Activated T-cell treated with anti-CD3 and anti-CD28 coated beads, Interleukin-2, amount 50 U/mL, for 72 hours (primary cell): ENCODE measurements at regions not wholly inside any gene's neighbourhood (a gene's known extent, or its start where the extent isn't known, plus 50 kb on each side); places are given as distances from the start of the nearest gene placed in this dataset.

Source experiments
- ATAC-seq, 2 donors: fragments of 150-1000 bp; cut with Tn5 transposase; replicated peaks in 1 of 2; 2 replicates each; pipeline ENCODE4 v1.10.0; 2021; ENCODE audit warnings: moderate library complexity in 2 of 2, mild to moderate bottlenecking in 1 of 2
- DNase-seq, 2 donors: peaks; one replicate each; pipeline ENCODE4 v3.0.0; 2021 to 2022; ENCODE audit warnings: mixed read lengths in 1 of 2
- H3K27ac Mint-ChIP-seq: one replicate; pipeline ENCODE4 v1.8.0; 2022; ENCODE audit warnings: mild to moderate bottlenecking, moderate library complexity, mixed read lengths
- H3K27me3 Mint-ChIP-seq: one replicate; pipeline ENCODE4 v1.8.0; 2022; ENCODE audit warnings: low read depth, mixed read lengths
- H3K36me3 Mint-ChIP-seq, 2 donors: one replicate each; pipeline ENCODE4 v1.8.0; 2022; ENCODE audit warnings: mixed read lengths in 2 of 2, mild to moderate bottlenecking in 1 of 2; ENCODE audit not compliant: insufficient read depth in 2 of 2
- H3K4me1 Mint-ChIP-seq: one replicate; pipeline ENCODE4 v1.8.0; 2022; ENCODE audit warnings: low read depth, mixed read lengths
- H3K4me3 Mint-ChIP-seq, 2 donors: one replicate each; pipeline ENCODE4 v1.8.0; 2022; ENCODE audit warnings: mild to moderate bottlenecking in 2 of 2, mixed read lengths in 2 of 2, moderate library complexity in 2 of 2
- H3K9me3 Mint-ChIP-seq, 2 donors: one replicate each; pipeline ENCODE4 v1.8.0; 2022; ENCODE audit warnings: mixed read lengths in 2 of 2

GRCh38 chr3:117091676-117092075 is 382.1 kb downstream of the TUSC7 start:
- no peak for ATAC-seq

GRCh38 chr3:117096549-117096948 is 387.0 kb downstream of the TUSC7 start:
- Mint-ChIP-seq H3K27ac (no peak overlapping the region), H3K4me3 (no peak overlapping the region), H3K36me3 (no peaks in the 10 kb centered on the region), H3K9me3 (peaks cover 0 to 2% of the 10 kb centered on the region in 2 donors), H3K4me1 (no peaks in the 10 kb centered on the region), H3K27me3 (no peaks in the 10 kb centered on the region)
- DNase-seq: no peak
- ATAC-seq: no peak

More at GRCh38 chr3:117091676-117092075, 382.1 kb downstream of the TUSC7 start:
- H3K27me3 Mint-ChIP-seq: no peaks in the 10 kb centered on the region
- no peaks in the 10 kb centered on the region for H3K36me3 Mint-ChIP-seq
- no peak for DNase-seq
- no peak overlapping the region for H3K4me3 Mint-ChIP-seq
- no peak overlapping the region for H3K27ac Mint-ChIP-seq
- no peaks in the 10 kb centered on the region for H3K4me1 Mint-ChIP-seq
- peaks cover 10% of the 10 kb centered on the region in 2 donors for H3K9me3 Mint-ChIP-seq

- Mint-ChIP-seq H3K4me1 (no peaks in the 10 kb centered on the region), H3K36me3 (no peaks in the 10 kb centered on the region), H3K9me3 (peaks cover 0 to 2% of the 10 kb centered on the region in 2 donors), H3K27me3 (no peaks in the 10 kb centered on the region), H3K27ac (no peak overlapping the region), H3K4me3 (no peak overlapping the region)
- ATAC-seq: no peak
- DNase-seq: no peak
These were observed 387.8 kb downstream of the TUSC7 start for GRCh38 chr3:117097351-117097750.

GRCh38 chr3:117101697-117102096 is 392.1 kb downstream of the TUSC7 start:
- DNase-seq (no peak), ATAC-seq (no peak)
- Mint-ChIP-seq H3K27me3 (no peaks in the 10 kb centered on the region), H3K36me3 (no peaks in the 10 kb centered on the region), H3K4me3 (no peak overlapping the region), H3K9me3 (peaks cover 2 to 3% of the 10 kb centered on the region in 2 donors), H3K4me1 (no peaks in the 10 kb centered on the region), H3K27ac (no peak overlapping the region)

GRCh38 chr3:117102426-117102825 is 392.8 kb downstream of the TUSC7 start:
- no peaks in the 10 kb centered on the region for H3K36me3 Mint-ChIP-seq
- peaks cover 2 to 3% of the 10 kb centered on the region in 2 donors for H3K9me3 Mint-ChIP-seq
- no peak overlapping the region for H3K27ac Mint-ChIP-seq
- no peaks in the 10 kb centered on the region for H3K27me3 Mint-ChIP-seq
- DNase-seq (no peak), ATAC-seq (no peak)
- no peaks in the 10 kb centered on the region for H3K4me1 Mint-ChIP-seq
- H3K4me3 Mint-ChIP-seq: no peak overlapping the region

GRCh38 chr3:117103675-117104074 is 394.1 kb downstream of the TUSC7 start:
- H3K27ac Mint-ChIP-seq: no peak overlapping the region
- no peaks in the 10 kb centered on the region for H3K36me3 Mint-ChIP-seq
- DNase-seq (no peak), ATAC-seq (no peak)
- H3K4me1 Mint-ChIP-seq: no peaks in the 10 kb centered on the region
- peaks cover 2 to 6% of the 10 kb centered on the region in 2 donors for H3K9me3 Mint-ChIP-seq
- H3K4me3 Mint-ChIP-seq: no peak overlapping the region
- no peaks in the 10 kb centered on the region for H3K27me3 Mint-ChIP-seq

- no peaks in the 10 kb centered on the region for H3K27me3 Mint-ChIP-seq
- ATAC-seq: no peak
- DNase-seq: no peak
- peaks cover 2 to 6% of the 10 kb centered on the region in 2 donors for H3K9me3 Mint-ChIP-seq
- H3K4me1 Mint-ChIP-seq: no peaks in the 10 kb centered on the region
- H3K36me3 Mint-ChIP-seq: no peaks in the 10 kb centered on the region
- no peak overlapping the region for H3K27ac Mint-ChIP-seq
- no peak overlapping the region for H3K4me3 Mint-ChIP-seq
These were observed 394.8 kb downstream of the TUSC7 start for GRCh38 chr3:117104381-117104780.

- Mint-ChIP-seq H3K36me3 (no peaks in the 10 kb centered on the region), H3K4me1 (no peaks in the 10 kb centered on the region), H3K27me3 (no peaks in the 10 kb centered on the region), H3K4me3 (no peak overlapping the region), H3K9me3 (peaks cover 2 to 6% of the 10 kb centered on the region in 2 donors), H3K27ac (no peak overlapping the region)
- ATAC-seq (no peak), DNase-seq (no peak)
These were observed 395.2 kb downstream of the TUSC7 start for GRCh38 chr3:117104792-117105191.

- ATAC-seq (no peak), DNase-seq (no peak)
- H3K9me3 Mint-ChIP-seq: peaks cover 2 to 6% of the 10 kb centered on the region in 2 donors
- H3K4me3 Mint-ChIP-seq: no peak overlapping the region
- no peak overlapping the region for H3K27ac Mint-ChIP-seq
- H3K36me3 Mint-ChIP-seq: no peaks in the 10 kb centered on the region
- H3K27me3 Mint-ChIP-seq: no peaks in the 10 kb centered on the region
- H3K4me1 Mint-ChIP-seq: no peaks in the 10 kb centered on the region
These were observed 396.1 kb downstream of the TUSC7 start for GRCh38 chr3:117105686-117106085.

- ATAC-seq: no peak
These were observed 396.8 kb downstream of the TUSC7 start for GRCh38 chr3:117106396-117106795.

GRCh38 chr3:117107946-117108345 is 398.4 kb downstream of the TUSC7 start:
- Mint-ChIP-seq H3K4me3 (no peak overlapping the region), H3K4me1 (no peaks in the 10 kb centered on the region), H3K9me3 (peaks cover 4 to 8% of the 10 kb centered on the region in 2 donors), H3K36me3 (no peaks in the 10 kb centered on the region), H3K27ac (no peak overlapping the region), H3K27me3 (no peaks in the 10 kb centered on the region)
- DNase-seq (no peak), ATAC-seq (no peak)

More at GRCh38 chr3:117106396-117106795, 396.8 kb downstream of the TUSC7 start:
- no peaks in the 10 kb centered on the region for H3K36me3 Mint-ChIP-seq
- H3K4me1 Mint-ChIP-seq: no peaks in the 10 kb centered on the region
- H3K27ac Mint-ChIP-seq: no peak overlapping the region
- H3K27me3 Mint-ChIP-seq: no peaks in the 10 kb centered on the region
- H3K9me3 Mint-ChIP-seq: peaks cover 2 to 6% of the 10 kb centered on the region in 2 donors
- no peak for DNase-seq
- H3K4me3 Mint-ChIP-seq: no peak overlapping the region

GRCh38 chr3:117109178-117109577 is 399.6 kb downstream of the TUSC7 start:
- Mint-ChIP-seq H3K27me3 (no peaks in the 10 kb centered on the region), H3K9me3 (peaks cover 3 to 5% of the 10 kb centered on the region in 2 donors), H3K4me3 (no peak overlapping the region), H3K27ac (no peak overlapping the region), H3K36me3 (no peaks in the 10 kb centered on the region), H3K4me1 (no peaks in the 10 kb centered on the region)
- DNase-seq (no peak), ATAC-seq (no peak)

GRCh38 chr3:117114517-117115265 is 405.1 kb downstream of the TUSC7 start:
- no peaks in the 10 kb centered on the region for H3K36me3 Mint-ChIP-seq
- H3K27ac Mint-ChIP-seq: no peak overlapping the region
- no peaks in the 10 kb centered on the region for H3K4me1 Mint-ChIP-seq
- no peak for DNase-seq
- H3K27me3 Mint-ChIP-seq: no peaks in the 10 kb centered on the region
- H3K9me3 Mint-ChIP-seq: peaks cover 2 to 6% of the 10 kb centered on the region in 2 donors
- H3K4me3 Mint-ChIP-seq: no peak overlapping the region
- no peak for ATAC-seq
